ENCODE measurements at regions not wholly inside any gene's neighbourhood (a gene's known extent, or its start where the extent isn't known, plus 50 kb on each side); places are given as distances from the start of the nearest gene placed in this dataset.
A peak's percentile ranks its signal among the peaks of the same experiment; 100 is the strongest.
"Not testable (repeated sequence)": the region's sequence is repeated elsewhere in the genome, so short reads cannot be mapped to it uniquely, and the experiment has no call there.

DNA sequence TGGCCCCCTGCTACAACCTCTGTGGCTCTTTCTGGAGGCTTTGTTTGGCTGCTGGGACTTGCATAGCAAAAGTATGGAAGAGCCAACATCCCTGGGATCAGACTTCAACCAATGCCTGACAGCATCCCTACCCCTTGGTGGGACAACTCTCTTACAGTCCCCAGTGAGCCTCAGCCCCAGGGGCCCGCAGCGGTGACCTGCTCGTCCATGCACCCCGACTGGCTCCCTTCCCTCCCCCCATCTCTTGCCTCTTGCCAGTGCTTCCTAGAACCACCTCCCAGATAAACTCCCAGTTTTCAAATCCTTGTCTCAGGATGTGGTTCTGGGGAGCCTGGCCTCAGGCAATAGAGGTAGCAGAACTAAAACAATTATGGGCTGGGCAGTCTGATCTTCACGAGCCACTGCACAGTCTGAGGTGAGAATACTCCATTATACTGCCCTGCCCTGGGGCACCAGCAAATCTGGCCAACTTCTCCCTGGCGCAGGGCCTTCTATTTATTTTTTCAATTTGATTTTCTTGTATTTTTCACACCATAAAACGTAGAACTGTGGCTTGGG, 86.6 kb upstream of the BRD7 start:
- intact Hi-C loops (cut with DNase I), result no loop called here
- peak; percentile 41 for DNase-seq (ENCODE audit: low spot score)

DNA sequence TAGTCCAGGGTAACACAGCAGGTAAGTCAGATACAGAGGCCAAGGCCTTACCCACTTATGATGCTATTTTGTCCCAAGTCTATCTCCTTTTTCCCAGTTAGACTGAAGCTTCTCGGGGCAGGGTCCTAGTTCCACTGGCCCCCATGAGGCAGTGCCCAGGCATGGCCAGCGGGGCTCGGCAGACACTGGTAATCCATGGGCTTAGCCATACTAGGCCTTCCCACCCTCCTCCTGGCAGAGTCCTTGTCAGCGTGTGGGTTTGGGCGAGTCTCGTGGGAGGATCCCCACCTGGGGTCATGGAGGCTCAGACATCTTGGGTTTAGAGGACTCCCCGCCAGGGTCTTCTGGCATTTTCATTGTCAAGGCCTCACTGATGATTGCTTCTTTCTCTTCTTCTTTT, 84.7 kb upstream of the BRD7 start:
- intact Hi-C loops (cut with DNase I), result no loop called here
- no peak for DNase-seq (ENCODE audit: low spot score)

DNA sequence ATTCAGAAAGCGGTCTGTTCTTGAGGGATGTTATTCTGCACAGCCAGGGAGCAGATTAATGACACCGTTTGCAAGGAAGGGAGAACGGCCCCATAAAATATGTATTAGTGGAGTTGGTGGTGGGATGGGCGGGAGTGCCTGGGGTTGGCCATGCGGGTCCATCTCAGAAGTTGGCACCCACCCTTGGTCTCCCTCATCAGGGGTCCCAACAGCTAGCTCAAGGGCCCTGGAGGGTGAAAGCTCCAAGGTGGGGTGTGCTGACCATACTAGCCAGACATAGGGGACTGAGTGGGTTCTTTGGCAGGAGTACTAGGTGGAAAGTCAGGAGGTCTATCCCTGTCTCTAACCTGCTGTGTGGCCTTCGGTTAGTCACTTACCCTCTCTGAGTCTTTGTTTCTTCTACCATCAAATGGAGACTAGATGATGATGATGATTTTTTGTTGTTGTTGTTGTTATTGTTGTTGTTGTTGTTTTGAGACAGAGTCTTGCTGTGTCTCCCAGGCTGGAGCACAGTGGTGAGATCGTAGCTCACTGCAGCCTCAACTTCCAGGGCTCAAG, 83.2 kb upstream of the BRD7 start:
- intact Hi-C loops (cut with DNase I), result no loop called here
- DNase-seq (ENCODE audit: low spot score), result peak; percentile 38

- intact Hi-C loops (cut with DNase I), result no loop called here
- no peak for DNase-seq (ENCODE audit: low spot score)
Observed at GRCh38 chr16:50450957-50451356, 82.2 kb upstream of the BRD7 start.

DNA sequence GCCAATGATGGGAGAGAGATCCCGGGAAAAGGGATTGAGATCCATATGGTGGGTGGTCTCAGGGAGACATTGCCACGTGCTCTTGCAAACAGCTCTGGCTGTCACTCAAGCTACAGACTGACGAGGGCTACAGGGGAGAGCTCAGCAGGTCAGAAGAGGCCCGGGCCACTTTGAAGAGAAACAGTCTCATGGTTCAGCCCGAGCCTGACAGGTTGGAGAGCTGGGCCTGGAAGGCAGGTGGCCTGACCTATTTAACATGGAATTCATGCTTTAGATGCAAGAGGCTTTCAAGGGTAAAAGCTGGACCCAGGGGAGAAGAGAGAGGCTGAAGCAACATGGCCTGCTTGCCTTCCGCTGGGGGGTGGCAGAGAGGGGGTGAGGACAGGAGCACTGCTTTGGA, 81.0 kb upstream of the BRD7 start:
- intact Hi-C loops (cut with DNase I), result no loop called here
- DNase-seq (ENCODE audit: low spot score), result peak; percentile 38

- DNase-seq (ENCODE audit: low spot score), result peak; percentile 40
- intact Hi-C loops (cut with DNase I), result no loop called here
Observed at GRCh38 chr16:50448981-50449380, 80.2 kb upstream of the BRD7 start.

DNA sequence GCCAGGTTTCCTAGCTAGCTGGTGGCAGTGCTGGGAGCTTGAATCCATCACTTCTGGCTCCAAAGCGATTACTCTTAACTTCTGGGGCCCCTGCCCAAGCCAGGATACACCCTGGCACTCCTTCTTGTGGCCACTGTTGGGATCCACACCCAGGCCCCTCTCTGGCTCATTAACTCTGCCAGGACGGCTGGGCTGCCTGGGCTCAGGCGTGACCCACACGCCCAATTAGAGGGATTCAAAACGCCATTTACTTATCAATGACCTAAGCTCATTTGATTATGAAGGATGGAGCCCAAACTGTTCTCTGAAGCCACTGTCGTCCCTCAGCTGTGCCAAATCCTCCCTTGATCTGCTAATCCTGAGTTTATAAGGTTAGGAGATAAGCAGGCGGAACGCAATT, 79.7 kb upstream of the BRD7 start:
- DNase-seq (ENCODE audit: low spot score), result peak; percentile 43
- intact Hi-C loops (cut with DNase I), result no loop called here

- intact Hi-C loops (cut with DNase I); DNase-seq (ENCODE audit: low spot score): not testable (repeated sequence)
Observed at GRCh38 chr16:50447386-50447785, 78.6 kb upstream of the BRD7 start.

- DNase-seq (ENCODE audit: low spot score), result peak; percentile 60
- intact Hi-C loops (cut with DNase I), result no loop called here
Observed at GRCh38 chr16:50446861-50447260, 78.1 kb upstream of the BRD7 start.

GRCh38 chr16:50445621-50446555, 77.1 kb upstream of the BRD7 start:
- intact Hi-C loops (cut with DNase I), result no loop called here
- peak; percentile 57 for DNase-seq (ENCODE audit: low spot score)

- DNase-seq (ENCODE audit: low spot score), result no peak
- intact Hi-C loops (cut with DNase I), result no loop called here
Observed at GRCh38 chr16:50444526-50444925, 75.7 kb upstream of the BRD7 start.

DNA sequence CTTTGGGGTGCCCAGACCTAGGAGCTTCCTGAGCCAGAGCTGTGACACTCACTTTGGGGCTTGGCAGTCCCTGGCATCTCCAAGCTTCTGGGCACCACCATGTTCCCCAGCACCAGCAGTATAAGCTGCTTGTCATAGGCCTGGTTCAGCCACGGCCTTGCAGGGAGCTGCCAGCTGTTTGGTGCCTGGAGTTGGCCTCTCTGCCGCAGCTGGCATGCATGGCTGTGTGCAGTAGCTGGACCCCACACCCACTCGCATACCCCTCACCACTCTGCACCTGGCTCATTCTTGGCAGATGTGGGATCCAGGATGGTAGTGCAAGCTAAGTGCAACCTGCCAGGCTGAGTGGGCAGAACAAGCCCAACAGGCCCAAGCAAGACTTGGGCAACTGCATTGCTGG, 73.4 kb upstream of the BRD7 start:
- no peak for DNase-seq (ENCODE audit: low spot score)
- intact Hi-C loops (cut with DNase I), result no loop called here

DNA sequence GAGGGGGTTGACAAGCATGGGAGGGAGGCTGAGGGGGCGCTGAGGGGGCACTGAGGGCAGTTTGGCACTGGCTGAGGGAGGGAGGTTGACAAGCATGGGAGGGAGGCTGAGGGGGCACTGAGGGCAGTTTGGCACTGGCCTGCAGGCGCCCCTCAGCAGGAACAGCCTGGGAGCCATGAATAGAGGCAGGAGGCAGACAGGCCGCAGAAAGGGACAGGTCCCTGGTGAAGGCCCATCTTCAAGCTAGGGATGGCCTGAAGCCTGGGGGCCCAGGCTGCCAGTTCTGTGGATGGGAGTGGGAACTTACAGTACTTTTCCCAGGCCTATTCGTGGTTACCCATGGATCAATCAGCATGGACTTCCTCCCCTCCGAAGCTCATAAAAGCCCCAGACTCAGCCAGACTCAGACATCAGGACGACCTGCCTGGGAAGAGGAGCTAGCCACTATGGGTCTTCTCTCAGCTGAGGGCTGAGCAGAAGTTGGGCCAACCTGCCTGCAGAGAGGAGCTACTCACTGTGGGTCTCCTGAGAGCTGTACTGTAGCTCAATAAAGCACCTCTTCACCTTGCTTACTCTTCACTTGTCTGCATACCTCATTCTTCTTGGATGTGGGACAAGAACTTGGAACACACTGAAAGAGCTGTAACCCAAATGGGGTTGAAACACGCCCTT, 72.8 kb upstream of the BRD7 start:
- DNase-seq (ENCODE audit: low spot score), result no peak
- intact Hi-C loops (cut with DNase I), result no loop called here

GRCh38 chr16:50440991-50441390, 72.2 kb upstream of the BRD7 start:
- intact Hi-C loops (cut with DNase I), result no loop called here
- peak; percentile 56 for DNase-seq (ENCODE audit: low spot score)

- peak; percentile 48 for DNase-seq (ENCODE audit: low spot score)
- intact Hi-C loops (cut with DNase I), result no loop called here
Observed at GRCh38 chr16:50440531-50440930, 71.7 kb upstream of the BRD7 start.

DNA sequence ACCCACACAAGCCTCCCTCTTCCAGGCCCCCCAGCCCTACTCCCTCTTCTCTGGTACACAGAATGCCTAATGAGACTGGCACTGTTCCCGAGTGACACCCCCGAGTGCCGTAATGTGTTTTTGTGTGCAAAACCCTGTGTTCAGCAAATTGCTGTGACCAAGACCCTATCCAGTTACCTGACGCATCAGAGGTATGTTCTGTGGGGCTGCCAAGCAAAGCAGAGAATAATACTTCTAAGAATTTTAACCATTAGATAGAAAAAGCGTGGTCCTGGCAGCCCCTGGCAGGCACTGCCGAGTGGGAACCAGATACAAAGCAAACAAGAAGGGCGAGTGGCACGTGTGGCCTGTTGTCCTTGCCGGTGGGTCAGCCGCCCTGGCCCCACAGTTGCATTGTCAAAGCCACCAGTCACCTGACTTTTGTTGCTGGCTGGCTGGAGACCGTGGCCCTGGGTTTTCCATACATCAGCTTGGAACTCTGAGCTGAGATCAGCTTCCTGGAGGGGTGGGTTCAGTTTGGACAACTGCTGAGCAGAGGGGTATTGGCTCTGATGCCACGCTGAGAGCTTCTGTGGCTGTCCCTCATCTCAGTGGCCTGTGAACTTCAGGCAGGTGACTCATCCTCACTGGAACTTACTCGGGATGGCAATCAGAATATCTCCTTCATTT, 69.1 kb upstream of the BRD7 start:
- intact Hi-C loops (cut with DNase I), result no loop called here
- peak; percentile 67 for DNase-seq (ENCODE audit: low spot score)

DNA sequence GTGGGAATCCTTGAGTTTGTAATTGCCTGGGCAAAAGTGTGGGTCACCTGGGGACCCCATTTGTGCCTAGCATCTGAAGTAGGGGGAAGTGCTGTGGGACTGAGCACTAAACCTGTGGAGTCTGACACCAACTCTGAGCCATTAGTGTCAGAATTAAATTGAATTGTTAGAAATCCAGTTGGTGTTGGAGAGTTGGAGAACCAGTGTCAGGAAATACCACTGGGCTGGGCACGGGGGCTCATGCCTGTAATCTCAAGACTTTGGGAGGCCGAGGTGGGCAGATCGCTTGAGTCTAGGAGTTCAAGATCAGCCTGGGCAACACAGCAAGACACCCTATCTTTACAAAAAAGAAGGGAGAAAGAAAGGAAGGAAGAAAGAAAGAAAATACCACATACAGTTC, 67.5 kb upstream of the BRD7 start:
- no peak for DNase-seq (ENCODE audit: low spot score)
- intact Hi-C loops (cut with DNase I), result no loop called here

DNA sequence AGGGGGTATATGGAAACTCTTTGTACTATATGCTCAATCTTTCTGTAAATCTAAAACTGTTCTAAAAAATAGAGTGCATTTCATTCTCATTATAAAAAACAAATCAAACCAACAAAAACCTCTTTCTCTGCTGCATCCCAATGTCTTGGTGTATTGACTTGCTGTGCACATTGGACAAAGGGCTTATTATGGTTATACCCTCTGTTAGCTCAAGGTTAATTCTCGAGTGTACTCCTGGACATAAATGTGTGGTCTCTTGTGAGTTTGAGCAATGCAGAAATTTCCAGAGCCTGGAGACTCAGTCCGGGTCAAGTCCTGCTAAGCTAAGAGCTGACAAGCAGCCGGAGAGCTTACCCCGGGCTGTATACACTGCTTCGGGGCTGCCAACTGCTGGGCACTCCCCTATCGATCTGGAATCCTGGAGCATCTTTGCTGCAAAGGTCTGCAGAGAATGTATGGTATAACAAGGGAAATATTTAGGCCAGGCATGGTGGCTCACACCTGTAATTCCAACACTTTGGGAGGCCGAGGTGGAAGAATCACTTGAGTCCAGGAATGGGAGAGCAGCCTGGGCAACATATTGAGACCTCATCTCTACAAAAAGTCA, 66.2 kb upstream of the BRD7 start:
- DNase-seq (ENCODE audit: low spot score), result no peak
- intact Hi-C loops (cut with DNase I), result no loop called here

DNA sequence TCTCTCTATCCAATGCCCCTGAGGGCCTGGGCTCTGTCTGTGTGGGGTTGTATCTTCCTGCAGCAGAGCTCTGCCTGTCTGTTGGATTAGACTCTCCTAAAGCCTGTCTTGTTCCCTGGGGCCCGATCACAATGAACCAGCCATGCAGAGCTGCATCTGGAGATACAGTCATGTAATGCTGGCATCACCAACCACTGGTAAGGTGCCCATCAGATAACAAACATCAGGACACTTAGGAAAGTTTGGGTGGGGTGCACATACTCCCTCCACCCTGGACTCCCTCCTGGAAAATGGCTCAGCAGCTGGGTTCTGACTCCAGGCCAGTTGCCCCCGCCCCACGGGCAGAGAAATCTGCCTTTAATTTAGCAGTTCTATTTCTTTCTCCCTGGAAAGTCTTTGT, 61.3 kb upstream of the BRD7 start:
- DNase-seq (ENCODE audit: low spot score), result no peak
- intact Hi-C loops (cut with DNase I), result no loop called here

Measured in posterior vena cava (tissue), 2 donors.